Adrenal gland (tissue), 5 donors: ENCODE measurements at regions not wholly inside any gene's neighbourhood (a gene's known extent, or its start where the extent isn't known, plus 50 kb on each side); places are given as distances from the start of the nearest gene placed in this dataset.

ENCODE experiments used
- CTCF ChIP-seq, 6 experiments: fragments of 450-650 bp in 4 of 6; fragments of 200-600 bp in 2 of 6; sonication (generic) in 1 of 6; IDR thresholded peaks; 1 replicate in 5 of 6; 2 replicates in 1 of 6; pipeline versions ENCODE4 v1.5.1 to v1.8.0; 2016 to 2021; ENCODE audit warnings: antibody characterized with exemption in 6 of 6, mild to moderate bottlenecking in 2 of 6, moderate library complexity in 1 of 6
- POLR2A ChIP-seq, 2 donors: fragments of 450-650 bp; IDR thresholded peaks; one replicate each; pipeline ENCODE4 v1.6.1; 2017; ENCODE audit warnings: antibody characterized with exemption in 2 of 2, mild to moderate bottlenecking in 2 of 2, moderate library complexity in 1 of 2
- donor health status: DM: no; HTN: no; CAD: no.

GRCh38 chrX:45669715-45670340 lies 469.2 kb upstream of the DIPK2B start:
- TF ChIP-seq CTCF (IDR thresholded peaks at IDR 0.05), result no peak
- no peak for TF ChIP-seq POLR2A (IDR thresholded peaks at IDR 0.05)
